ENCODE measurements at regions not wholly inside any gene's neighbourhood (a gene's known extent, or its start where the extent isn't known, plus 50 kb on each side); places are given as distances from the start of the nearest gene placed in this dataset.

GRCh38 chr4:135824759-135825296 lies 1623.2 kb upstream of the PABPC4L start:
- WGBS (ENCODE audit: insufficient coverage, low coverage, low lambda C conversion rate, missing lambda C conversion rate), result 28% methylated on average over 3 of the region's 3 CpGs
- Histone ChIP-seq H3K36me3 (no peaks in the 10 kb centered on the region), H3K9me3 (no peaks in the 10 kb centered on the region), H3K27me3 (no peaks in the 10 kb centered on the region), H3K27ac (no peak overlapping the region), H3K4me1 (no peaks in the 10 kb centered on the region), H3K4me3 (no peak overlapping the region)
- intact Hi-C loops (cut with DNase I), result no loop called here
- TF ChIP-seq CTCF (IDR thresholded peaks at IDR 0.05), result no peak
- no peak for TF ChIP-seq POLR2A (IDR thresholded peaks at IDR 0.05)
- no peak for ATAC-seq
- DNase-seq, result no peak

GRCh38 chr4:135804785-135805184 lies 1603.2 kb upstream of the PABPC4L start:
- TF ChIP-seq POLR2A (IDR thresholded peaks at IDR 0.05) (no peak), CTCF (IDR thresholded peaks at IDR 0.05) (no peak)
- Histone ChIP-seq H3K36me3 (no peaks in the 10 kb centered on the region), H3K27ac (no peak overlapping the region), H3K4me1 (no peaks in the 10 kb centered on the region), H3K9me3 (no peaks in the 10 kb centered on the region), H3K4me3 (no peak overlapping the region), H3K27me3 (no peaks in the 10 kb centered on the region)
- intact Hi-C loops (cut with DNase I), result no loop called here
- no peak for ATAC-seq
- DNase-seq, result no peak
- WGBS (ENCODE audit: insufficient coverage, low coverage, low lambda C conversion rate, missing lambda C conversion rate), result 52% methylated on average over 3 of the region's 3 CpGs

- DNase-seq (no peak), ATAC-seq (no peak)
- H3K4me3 ChIP-seq, result no peak overlapping the region
- no peaks in the 10 kb centered on the region for H3K9me3 ChIP-seq
- H3K4me1 ChIP-seq, result no peaks in the 10 kb centered on the region
- intact Hi-C loops (cut with DNase I), result no loop called here
- WGBS (ENCODE audit: insufficient coverage, low coverage, low lambda C conversion rate, missing lambda C conversion rate), result 60% methylated on average over 1 of the region's 1 CpG
- no peak overlapping the region for H3K27ac ChIP-seq
- no peaks in the 10 kb centered on the region for H3K27me3 ChIP-seq
- no peaks in the 10 kb centered on the region for H3K36me3 ChIP-seq
- TF ChIP-seq CTCF (IDR thresholded peaks at IDR 0.05), result no peak
- no peak for TF ChIP-seq POLR2A (IDR thresholded peaks at IDR 0.05)
Observed at GRCh38 chr4:135777361-135777760, 1575.8 kb upstream of the PABPC4L start.

- Histone ChIP-seq H3K27ac (no peak overlapping the region), H3K36me3 (no peaks in the 10 kb centered on the region), H3K27me3 (no peaks in the 10 kb centered on the region), H3K9me3 (no peaks in the 10 kb centered on the region), H3K4me3 (no peak overlapping the region), H3K4me1 (no peaks in the 10 kb centered on the region)
- WGBS (ENCODE audit: insufficient coverage, low coverage, low lambda C conversion rate, missing lambda C conversion rate), result 67% methylated on average over 1 of the region's 1 CpG
- TF ChIP-seq CTCF (IDR thresholded peaks at IDR 0.05), result no peak
- TF ChIP-seq POLR2A (IDR thresholded peaks at IDR 0.05), result no peak
- intact Hi-C loops (cut with DNase I), result no loop called here
- no peak for ATAC-seq
- no peak for DNase-seq
Observed at GRCh38 chr4:135775909-135776308, 1574.3 kb upstream of the PABPC4L start.

GRCh38 chr4:135770505-135770904 lies 1568.9 kb upstream of the PABPC4L start:
- no peak for DNase-seq
- TF ChIP-seq POLR2A (IDR thresholded peaks at IDR 0.05) (no peak), CTCF (IDR thresholded peaks at IDR 0.05) (no peak)
- Histone ChIP-seq H3K4me3 (no peak overlapping the region), H3K27ac (no peak overlapping the region), H3K27me3 (no peaks in the 10 kb centered on the region), H3K4me1 (no peaks in the 10 kb centered on the region), H3K36me3 (no peaks in the 10 kb centered on the region), H3K9me3 (no peaks in the 10 kb centered on the region)
- intact Hi-C loops (cut with DNase I), result no loop called here
- no peak for ATAC-seq
